H1 (cell line): ENCODE measurements at regions not wholly inside any gene's neighbourhood (a gene's known extent, or its start where the extent isn't known, plus 50 kb on each side); places are given as distances from the start of the nearest gene placed in this dataset.

Source experiments
- CTCF ChIA-PET: fragments of 300-600 bp; sonication (Branson Sonifier 250); formaldehyde crosslinking; loops from one replicate; lab custom pipeline; 2021; ENCODE audit not compliant: partially characterized antibody; lab: Charles Lee
- POLR2A ChIA-PET: fragments of 300-600 bp; sonication (Branson Sonifier 250); formaldehyde crosslinking; loops from one replicate; lab custom pipeline; 2021; ENCODE audit warnings: inconsistent platforms; ENCODE audit not compliant: partially characterized antibody; lab: Charles Lee
- DNase-seq, 2 experiments: peaks; one replicate each; pipeline versions ENCODE4 v3.0.0 to v3.0.0-alpha.2; 2010 to 2022; ENCODE audit warnings: low spot score in 2 of 2, low read depth in 1 of 2, mixed read lengths in 1 of 2
- FAIRE-seq: peaks from 2 replicates; lab custom pipeline; 2011; peaks lifted over from hg19 to GRCh38; lab: Jason Lieb, UNC
- H2AFZ ChIP-seq: 2 replicates; pipeline ENCODE4 v1.8.1; 2012; ENCODE audit warnings: low read length, inconsistent platforms
- H2AK5ac ChIP-seq: 2 replicates; pipeline ENCODE4 v1.6.1; 2013; ENCODE audit warnings: low read depth, low read length
- H2BK120ac ChIP-seq: replicated peaks from 2 replicates; pipeline ENCODE3; 2013; ENCODE audit warnings: low read depth, low read length, inconsistent platforms
- H2BK12ac ChIP-seq: 2 replicates; pipeline ENCODE4 v1.6.1; 2013; ENCODE audit warnings: low read depth, low read length
- H2BK15ac ChIP-seq: 2 replicates; pipeline ENCODE4 v1.6.1; 2013; ENCODE audit warnings: low read length
- H2BK20ac ChIP-seq: 2 replicates; pipeline ENCODE4 v1.6.1; 2013; ENCODE audit warnings: low read length
- H2BK5ac ChIP-seq: 2 replicates; pipeline ENCODE4 v1.6.1; 2013; ENCODE audit warnings: low read depth, low read length
- H3K14ac ChIP-seq: 2 replicates; pipeline ENCODE4 v1.6.1; 2013; ENCODE audit warnings: inconsistent platforms; ENCODE audit not compliant: insufficient read length
- H3K18ac ChIP-seq: 2 replicates; pipeline ENCODE4 v1.6.1; 2013; ENCODE audit warnings: low read length; ENCODE audit errors: extremely low read depth
- H3K23ac ChIP-seq: 2 replicates; pipeline ENCODE4 v1.6.1; 2013; ENCODE audit warnings: inconsistent platforms; ENCODE audit not compliant: insufficient read length
- H3K23me2 ChIP-seq: 2 replicates; pipeline ENCODE4 v1.6.1; 2013; ENCODE audit warnings: low read depth, low read length
- H3K27ac ChIP-seq: 2 replicates; pipeline ENCODE4 v1.6.1; 2011; ENCODE audit warnings: low read depth, low read length, inconsistent platforms
- H3K27me3 ChIP-seq, 4 experiments: replicated peaks in 1 of 4; 1 replicate in 1 of 4; 2 replicates in 3 of 4; pipeline versions ENCODE4 v1.6.1 to v1.8.1; 2011 to 2013; ENCODE audit warnings: low read length in 3 of 4, mild to moderate bottlenecking in 3 of 4, inconsistent platforms in 2 of 4, mixed read lengths in 2 of 4, moderate library complexity in 1 of 4; ENCODE audit not compliant: control insufficient read depth in 3 of 4, insufficient read depth in 3 of 4; ENCODE audit errors: extremely low read depth in 1 of 4
- H3K36me3 ChIP-seq, 4 experiments: 2 replicates each; pipeline versions ENCODE4 v1.6.1 to v1.8.1; 2011 to 2013; ENCODE audit warnings: mild to moderate bottlenecking in 4 of 4, low read length in 3 of 4, moderate library complexity in 2 of 4, control low read depth in 1 of 4, inconsistent platforms in 1 of 4; ENCODE audit not compliant: insufficient read depth in 4 of 4, control insufficient read depth in 2 of 4
- H3K4ac ChIP-seq: replicated peaks from 2 replicates; pipeline ENCODE3; 2013; ENCODE audit warnings: low read length, low read depth, mixed read lengths, inconsistent platforms; ENCODE audit not compliant: insufficient read length
- H3K4me1 ChIP-seq, 4 experiments: replicated peaks in 1 of 4; 1 replicate in 1 of 4; 2 replicates in 3 of 4; pipeline versions ENCODE4 v1.6.1 to v1.8.1; 2011 to 2013; ENCODE audit warnings: low read length in 3 of 4, inconsistent platforms in 2 of 4, mixed read lengths in 1 of 4; ENCODE audit not compliant: insufficient read depth in 4 of 4, control insufficient read depth in 3 of 4
- H3K4me2 ChIP-seq, 2 experiments: 2 replicates each; pipeline versions ENCODE4 v1.6.1 to v1.8.1; 2011 to 2013; ENCODE audit warnings: low read depth in 2 of 2, low read length in 2 of 2, control low read depth in 1 of 2, inconsistent platforms in 1 of 2, mild to moderate bottlenecking in 1 of 2; ENCODE audit not compliant: insufficient read depth in 1 of 2
- H3K4me3 ChIP-seq, 4 experiments: fragments of 200-600, 300-600 bp in 1 of 4; sonication (generic), shearing (Covaris generic), sonication (Bioruptor Twin) in 1 of 4; 2 replicates each; pipeline versions ENCODE4 v1.5.1 to v1.8.1; 2011 to 2016; ENCODE audit warnings: low read length in 4 of 4, low read depth in 3 of 4, control low read depth in 2 of 4, inconsistent platforms in 2 of 4, mild to moderate bottlenecking in 2 of 4, mixed read lengths in 1 of 4, moderate library complexity in 1 of 4; ENCODE audit not compliant: insufficient read depth in 2 of 4; ENCODE audit errors: extremely low read depth in 1 of 4
- H3K56ac ChIP-seq: replicated peaks from 2 replicates; pipeline ENCODE3; 2013; ENCODE audit warnings: low read depth, mild to moderate bottlenecking, mixed read lengths, low read length, inconsistent platforms; ENCODE audit not compliant: insufficient read length
- H3K79me1 ChIP-seq: 2 replicates; pipeline ENCODE4 v1.6.1; 2013; ENCODE audit warnings: low read depth, low read length, control low read depth
- H3K79me2 ChIP-seq, 2 experiments: 2 replicates each; pipeline versions ENCODE4 v1.6.1 to v1.8.1; 2012 to 2013; ENCODE audit warnings: low read length in 2 of 2, mild to moderate bottlenecking in 2 of 2, inconsistent platforms in 1 of 2; ENCODE audit not compliant: insufficient read depth in 2 of 2, control insufficient read depth in 1 of 2
- H3K9ac ChIP-seq, 4 experiments: replicated peaks in 1 of 4; 1 replicate in 1 of 4; 2 replicates in 3 of 4; pipeline versions ENCODE4 v1.6.1 to v1.8.1; 2011 to 2013; ENCODE audit warnings: low read depth in 3 of 4, low read length in 3 of 4, control low read depth in 2 of 4, mild to moderate bottlenecking in 2 of 4, moderate library complexity in 2 of 4, inconsistent platforms in 1 of 4; ENCODE audit errors: extremely low read depth in 1 of 4
- H3K9me3 ChIP-seq, 2 experiments: 2 replicates each; pipeline versions ENCODE4 v1.6.1 to v1.8.1; 2012 to 2013; ENCODE audit warnings: mild to moderate bottlenecking in 2 of 2, moderate library complexity in 2 of 2, control low read depth in 1 of 2, inconsistent platforms in 1 of 2, low read depth in 1 of 2, low read length in 1 of 2, mixed read lengths in 1 of 2; ENCODE audit not compliant: insufficient read depth in 2 of 2
- H4K20me1 ChIP-seq, 2 experiments: replicated peaks in 1 of 2; 2 replicates each; pipeline versions ENCODE3 to v1.8.1; 2011 to 2013; ENCODE audit warnings: inconsistent platforms in 2 of 2, low read length in 2 of 2, mild to moderate bottlenecking in 1 of 2; ENCODE audit not compliant: insufficient read depth in 2 of 2, control insufficient read depth in 1 of 2
- H4K5ac ChIP-seq: 2 replicates; pipeline ENCODE4 v1.6.1; 2013; ENCODE audit warnings: low read length, low read depth, mixed read lengths, inconsistent platforms; ENCODE audit not compliant: insufficient read length
- H4K8ac ChIP-seq: 2 replicates; pipeline ENCODE4 v1.8.0; 2013; ENCODE audit warnings: mild to moderate bottlenecking, moderate library complexity, low read length, inconsistent platforms; ENCODE audit not compliant: insufficient read depth; ENCODE audit errors: extremely low read depth
- H4K91ac ChIP-seq: replicated peaks from 2 replicates; pipeline ENCODE3; 2013; ENCODE audit warnings: low read length, mixed read lengths, inconsistent platforms; ENCODE audit not compliant: insufficient read length
- CHD2 ChIP-seq: IDR thresholded peaks from 2 replicates; pipeline ENCODE4 v1.6.1; 2012; ENCODE audit warnings: low read length, improper control_type of control experiment
- HDAC2 ChIP-seq, 2 experiments: fragments of 300-600 bp in 1 of 2; sonication (generic) in 1 of 2; IDR thresholded peaks; 2 replicates each; pipeline ENCODE4 v1.6.1; 2011 to 2012; ENCODE audit warnings: low read depth in 2 of 2, low read length in 2 of 2, mild to moderate bottlenecking in 2 of 2, moderate library complexity in 2 of 2, borderline replicate concordance in 1 of 2, inconsistent platforms in 1 of 2
- JUND ChIP-seq: IDR thresholded peaks from 2 replicates; pipeline ENCODE4 v1.6.1; 2011; ENCODE audit warnings: mild to moderate bottlenecking, improper control_type of control experiment, low read length
- KDM1A ChIP-seq: fragments of 200-600, 300-600 bp; sonication (generic); IDR thresholded peaks from 2 replicates; pipeline ENCODE4 v1.7.1; 2016; ENCODE audit warnings: mild to moderate bottlenecking, low read length, borderline replicate concordance
- NANOG ChIP-seq: IDR thresholded peaks from 2 replicates; pipeline ENCODE4 v1.6.1; 2011; ENCODE audit warnings: low read length, low read depth, mild to moderate bottlenecking, inconsistent platforms; ENCODE audit not compliant: insufficient read depth, poor library complexity, severe bottlenecking
- RAD21 ChIP-seq, 2 experiments: IDR thresholded peaks in 1 of 2; conservative IDR thresholded peaks in 1 of 2; 2 replicates each; pipeline ENCODE4 v1.6.1; 2011; ENCODE audit warnings: low read depth in 2 of 2, low read length in 2 of 2, improper control_type of control experiment in 1 of 2, inconsistent platforms in 1 of 2, mild to moderate bottlenecking in 1 of 2, moderate library complexity in 1 of 2
- SP2 ChIP-seq: IDR thresholded peaks from 2 replicates; pipeline ENCODE4 v1.6.1; 2012; ENCODE audit warnings: mild to moderate bottlenecking, low read length, inconsistent platforms
- SP4 ChIP-seq: IDR thresholded peaks from 2 replicates; pipeline ENCODE4 v1.6.1; 2012; ENCODE audit warnings: low read length, inconsistent platforms
- WGBS, 2 experiments: shearing (Covaris generic) in 1 of 2; methylation state at CpG; one replicate each; pipeline versions ENCODE4 v1.1.6 to v1.1.7; 2013 to 2015; ENCODE audit warnings: low lambda C conversion rate in 2 of 2, mixed read lengths in 2 of 2, inconsistent platforms in 1 of 2, low coverage in 1 of 2, missing lambda C conversion rate in 1 of 2; ENCODE audit not compliant: insufficient replicate concordance in 2 of 2, insufficient coverage in 1 of 2, insufficient read length in 1 of 2; ENCODE audit errors: extremely low coverage in 1 of 2, missing lambda C conversion rate in 1 of 2; 5-methylcytosine and 5-hydroxymethylcytosine counted together

DNA sequence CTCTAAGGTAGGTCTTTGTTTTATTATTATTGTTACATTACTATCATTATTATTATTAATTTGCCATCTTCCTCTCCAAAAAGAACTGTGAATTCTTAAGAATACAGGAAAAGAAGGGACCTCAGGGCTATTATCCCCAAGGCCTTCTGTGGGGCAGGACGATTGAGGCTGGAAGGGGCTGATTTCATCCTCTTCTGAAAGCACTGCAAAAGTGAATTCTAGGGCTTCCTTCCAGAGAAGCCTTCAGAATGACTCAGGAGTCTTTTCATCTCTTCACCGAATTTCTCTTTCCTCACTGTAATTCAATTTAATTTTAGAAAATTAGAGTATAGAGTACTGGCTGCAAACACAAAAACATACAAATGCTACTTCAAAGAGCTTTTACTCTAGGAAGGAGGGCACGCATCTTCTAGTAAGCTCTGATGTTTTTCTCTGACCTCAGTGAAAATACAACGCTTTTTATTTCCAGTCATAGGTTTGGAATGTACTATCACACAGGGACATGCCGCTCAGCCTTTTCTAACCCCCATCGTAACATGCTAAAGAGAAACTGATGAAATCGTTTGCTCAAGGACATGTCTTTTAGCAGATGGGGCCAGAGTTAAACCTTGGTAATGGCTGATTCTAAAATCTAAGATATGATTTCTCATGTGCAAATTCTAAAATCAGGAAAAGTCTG, 280.2 kb upstream of the PITRM1 start:
- peak overlapping the region in 1 of 4 experiments; percentile 18; a peak in 1 of 8 replicates for H3K4me3 ChIP-seq
- peaks cover 0 to 3% (median 0%) of the 10 kb centered on the region in 4 experiments; a peak in 1 of 7 replicates for H3K27me3 ChIP-seq
- no peak overlapping the region for H2BK15ac ChIP-seq
- no peak overlapping the region for H2BK12ac ChIP-seq
- H3K79me2 ChIP-seq = no peaks in the 10 kb centered on the region
- no peak overlapping the region for H3K27ac ChIP-seq
- ChIA-PET POLR2A (no interaction called here), CTCF (interaction anchor here (1.6 kb wide), 2 partner anchors 9 to 212 kb away, joined by 4 to 9 read pairs; no protein-coding TSS in a partner anchor)
- no peak overlapping the region for H3K56ac ChIP-seq
- no peaks in the 10 kb centered on the region for H3K79me1 ChIP-seq
- peak overlapping the region; percentile 11 for H4K91ac ChIP-seq
- H3K4me2 ChIP-seq = peak overlapping the region in 1 of 2 experiments; percentile 21; a peak in 1 of 4 replicates
- H2BK120ac ChIP-seq = peak overlapping the region; percentile 25
- peak overlapping the region; percentile 46; the same call in 1 of the 2 replicates for H2BK5ac ChIP-seq
- H3K9me3 ChIP-seq = 0 out of 4 replicates have a peak, but pooled peaks cover 0 to 3% of the 10 kb centered on the region in 2 experiments
- no peak overlapping the region for H3K23ac ChIP-seq
- H3K14ac ChIP-seq = no peak overlapping the region
- no peak overlapping the region for H2AFZ ChIP-seq
- 69% methylated on average over 7 of the region's 7 CpGs; no CpG with 5 or more reads in 1 of the 2 experiments for WGBS, 2 experiments
- H3K9ac ChIP-seq = no peak overlapping the region
- no peak overlapping the region for H3K18ac ChIP-seq
- no peak for DNase-seq
- TF ChIP-seq KDM1A (no peak), JUND (no peak), CHD2 (no peak), SP4 (no peak), HDAC2 (IDR thresholded peaks at IDR 0.05; ENCODE audit: borderline replicate concordance in 1 of 2, low read depth in 2 of 2, low read length in 2 of 2) (no peak), SP2 (no peak), RAD21 (IDR thresholded peaks at IDR 0.05 in 1 of 2, conservative IDR thresholded peaks at IDR 0.05 in 1 of 2; ENCODE audit: low read depth in 2 of 2, low read length in 2 of 2) (no peak), NANOG (no peak)
- TF ChIP-seq, all 59 proteins: peak for 0
- Histone ChIP-seq H2AK5ac (no peak overlapping the region), H3K4ac (peak overlapping the region; percentile 71), H4K8ac (no peak overlapping the region), H2BK20ac (peak overlapping the region; percentile 27; the same call in 1 of the 2 replicates), H4K20me1 (no peaks in the 10 kb centered on the region), H3K36me3 (no peaks in the 10 kb centered on the region; a peak in 1 of 8 replicates), H3K4me1 (peaks cover 0 to 15% (median 9%) of the 10 kb centered on the region in 4 experiments; a peak in 5 of 7 replicates), H4K5ac (no peak overlapping the region), H3K23me2 (no peaks in the 10 kb centered on the region)
- no peak for FAIRE-seq
